HUES48 (cell line): ENCODE measurements at regions not wholly inside any gene's neighbourhood (a gene's known extent, or its start where the extent isn't known, plus 50 kb on each side); places are given as distances from the start of the nearest gene placed in this dataset.

Source experiments
- H3K27ac ChIP-seq: one replicate; pipeline ENCODE4 v1.7.0; 2013; ENCODE audit warnings: low read depth, low read length, inconsistent platforms
- H3K27me3 ChIP-seq: 2 replicates; pipeline ENCODE4 v1.6.1; 2013; ENCODE audit warnings: mild to moderate bottlenecking, low read length; ENCODE audit not compliant: control insufficient read depth, insufficient read depth
- H3K36me3 ChIP-seq: 2 replicates; pipeline ENCODE4 v1.6.1; 2013; ENCODE audit warnings: low read length; ENCODE audit not compliant: control insufficient read depth, insufficient read depth
- H3K4me1 ChIP-seq: 2 replicates; pipeline ENCODE4 v1.6.1; 2013; ENCODE audit warnings: mild to moderate bottlenecking, low read length; ENCODE audit not compliant: control insufficient read depth, insufficient read depth
- H3K4me3 ChIP-seq: 2 replicates; pipeline ENCODE4 v1.5.1; 2013; ENCODE audit warnings: mild to moderate bottlenecking, low read depth, low read length
- H3K9ac ChIP-seq: 2 replicates; pipeline ENCODE4 v1.6.1; 2013; ENCODE audit warnings: mild to moderate bottlenecking, low read depth, low read length, moderate library complexity
- H3K9me3 ChIP-seq: 2 replicates; pipeline ENCODE4 v1.6.1; 2013; ENCODE audit warnings: low read length; ENCODE audit not compliant: control insufficient read depth, insufficient read depth

GRCh38 chr12:5177731-5178130, 134.1 kb downstream of the KCNA5 start:
- H3K9me3 ChIP-seq = no peaks in the 10 kb centered on the region
- H3K27me3 ChIP-seq = no peaks in the 10 kb centered on the region
- H3K4me3 ChIP-seq = no peak overlapping the region
- H3K4me1 ChIP-seq = no peaks in the 10 kb centered on the region
- H3K27ac ChIP-seq = no peak overlapping the region
- no peaks in the 10 kb centered on the region for H3K36me3 ChIP-seq
- no peak overlapping the region for H3K9ac ChIP-seq

- no peak overlapping the region for H3K27ac ChIP-seq
- H3K36me3 ChIP-seq = no peaks in the 10 kb centered on the region
- H3K9me3 ChIP-seq = no peaks in the 10 kb centered on the region
- H3K4me1 ChIP-seq = no peaks in the 10 kb centered on the region
- no peak overlapping the region for H3K4me3 ChIP-seq
- no peak overlapping the region for H3K9ac ChIP-seq
- H3K27me3 ChIP-seq = no peaks in the 10 kb centered on the region
Observed at GRCh38 chr12:5178571-5178970, 134.9 kb downstream of the KCNA5 start.

DNA sequence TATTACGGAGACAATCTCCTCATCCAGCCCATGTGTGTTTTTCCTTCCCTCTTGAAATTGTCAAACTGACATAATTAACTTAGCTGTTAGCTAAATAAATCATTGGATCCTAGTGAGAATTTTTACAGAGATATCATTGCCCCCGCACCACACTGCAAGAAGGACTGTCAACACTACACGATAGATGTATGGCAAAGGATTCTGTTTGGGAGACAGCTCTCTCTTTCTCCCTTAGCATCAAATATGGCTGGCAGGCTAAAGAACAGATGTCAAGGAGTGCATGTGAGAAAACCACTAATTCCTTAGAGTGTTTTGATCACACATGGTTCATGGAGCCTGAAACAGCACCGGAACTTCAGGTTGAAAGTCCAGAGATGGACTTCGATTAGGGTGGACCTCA, 136.8 kb downstream of the KCNA5 start:
- no peak overlapping the region for H3K4me3 ChIP-seq
- H3K4me1 ChIP-seq = no peaks in the 10 kb centered on the region
- no peaks in the 10 kb centered on the region for H3K27me3 ChIP-seq
- H3K9me3 ChIP-seq = no peaks in the 10 kb centered on the region
- H3K36me3 ChIP-seq = no peaks in the 10 kb centered on the region
- no peak overlapping the region for H3K9ac ChIP-seq
- H3K27ac ChIP-seq = no peak overlapping the region

- Histone ChIP-seq H3K9ac (no peak overlapping the region), H3K4me3 (no peak overlapping the region), H3K27ac (no peak overlapping the region), H3K9me3 (no peaks in the 10 kb centered on the region), H3K27me3 (no peaks in the 10 kb centered on the region), H3K36me3 (no peaks in the 10 kb centered on the region), H3K4me1 (no peaks in the 10 kb centered on the region)
Observed at GRCh38 chr12:5184186-5184585, 140.5 kb downstream of the KCNA5 start.

DNA sequence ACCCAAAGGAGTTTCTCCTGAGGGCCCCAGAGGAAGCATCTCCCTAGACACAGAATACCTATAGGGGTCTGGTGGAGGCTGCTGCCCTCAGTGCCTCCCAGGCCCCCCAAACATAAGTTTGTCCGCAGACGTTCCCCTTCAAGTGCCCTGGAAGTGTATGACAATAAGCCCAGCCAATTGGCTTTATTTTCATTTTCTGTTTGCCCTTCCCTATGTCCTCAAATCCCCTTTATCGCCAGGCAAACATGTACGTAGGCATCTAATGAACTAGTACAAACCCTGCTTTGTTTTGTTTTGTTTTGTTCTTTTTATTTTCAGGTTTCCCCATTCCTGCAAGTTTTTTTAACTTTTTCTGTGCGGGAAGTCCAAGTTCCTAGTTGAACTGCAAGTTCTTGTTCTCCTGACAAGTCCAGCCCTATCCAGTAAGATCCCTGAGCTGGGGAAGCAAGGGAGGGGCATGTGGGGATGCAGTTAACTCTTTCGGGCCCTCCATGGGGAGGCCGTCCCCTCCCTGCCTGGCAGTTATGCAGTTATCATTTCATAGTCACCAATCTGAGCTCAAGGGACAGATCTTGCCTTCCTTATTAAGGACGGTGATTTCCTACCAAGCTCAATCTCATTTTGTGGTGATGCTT, 141.9 kb downstream of the KCNA5 start:
- H3K36me3 ChIP-seq = no peaks in the 10 kb centered on the region
- H3K9ac ChIP-seq = no peak overlapping the region
- no peak overlapping the region for H3K27ac ChIP-seq
- H3K4me3 ChIP-seq = no peak overlapping the region
- H3K9me3 ChIP-seq = no peaks in the 10 kb centered on the region
- H3K4me1 ChIP-seq = no peaks in the 10 kb centered on the region
- no peaks in the 10 kb centered on the region for H3K27me3 ChIP-seq

- no peaks in the 10 kb centered on the region for H3K9me3 ChIP-seq
Observed at GRCh38 chr12:5186715-5187114, 143.0 kb downstream of the KCNA5 start.

GRCh38 chr12:5187136-5187535, 143.5 kb downstream of the KCNA5 start:
- Histone ChIP-seq H3K4me1 (no peaks in the 10 kb centered on the region), H3K27me3 (no peaks in the 10 kb centered on the region)

More at GRCh38 chr12:5186715-5187114, 143.0 kb downstream of the KCNA5 start:
- no peak overlapping the region for H3K9ac ChIP-seq
- H3K4me1 ChIP-seq = no peaks in the 10 kb centered on the region
- no peaks in the 10 kb centered on the region for H3K36me3 ChIP-seq
- H3K4me3 ChIP-seq = no peak overlapping the region
- no peaks in the 10 kb centered on the region for H3K27me3 ChIP-seq
- H3K27ac ChIP-seq = no peak overlapping the region

GRCh38 chr12:5188472-5188871, 144.8 kb downstream of the KCNA5 start:
- Histone ChIP-seq H3K9ac (no peak overlapping the region), H3K4me1 (no peaks in the 10 kb centered on the region), H3K9me3 (no peaks in the 10 kb centered on the region), H3K4me3 (no peak overlapping the region), H3K36me3 (no peaks in the 10 kb centered on the region), H3K27me3 (no peaks in the 10 kb centered on the region), H3K27ac (no peak overlapping the region)

More at GRCh38 chr12:5187136-5187535, 143.5 kb downstream of the KCNA5 start:
- Histone ChIP-seq H3K4me3 (no peak overlapping the region), H3K27ac (no peak overlapping the region), H3K9me3 (no peaks in the 10 kb centered on the region), H3K36me3 (no peaks in the 10 kb centered on the region), H3K9ac (no peak overlapping the region)

- no peak overlapping the region for H3K9ac ChIP-seq
Observed at GRCh38 chr12:5189173-5189572, 145.5 kb downstream of the KCNA5 start.

GRCh38 chr12:5191803-5192538, 148.3 kb downstream of the KCNA5 start:
- Histone ChIP-seq H3K27ac (no peak overlapping the region), H3K4me1 (no peaks in the 10 kb centered on the region), H3K9ac (no peak overlapping the region), H3K9me3 (no peaks in the 10 kb centered on the region), H3K36me3 (no peaks in the 10 kb centered on the region), H3K4me3 (no peak overlapping the region), H3K27me3 (no peaks in the 10 kb centered on the region)

More at GRCh38 chr12:5189173-5189572, 145.5 kb downstream of the KCNA5 start:
- H3K27me3 ChIP-seq = no peaks in the 10 kb centered on the region
- no peak overlapping the region for H3K4me3 ChIP-seq
- no peaks in the 10 kb centered on the region for H3K9me3 ChIP-seq
- no peak overlapping the region for H3K27ac ChIP-seq
- no peaks in the 10 kb centered on the region for H3K4me1 ChIP-seq
- no peaks in the 10 kb centered on the region for H3K36me3 ChIP-seq

- Histone ChIP-seq H3K27ac (no peak overlapping the region), H3K9ac (no peak overlapping the region), H3K9me3 (no peaks in the 10 kb centered on the region), H3K4me1 (no peaks in the 10 kb centered on the region), H3K4me3 (no peak overlapping the region), H3K27me3 (no peaks in the 10 kb centered on the region), H3K36me3 (no peaks in the 10 kb centered on the region)
Observed at GRCh38 chr12:5192726-5193125, 149.0 kb downstream of the KCNA5 start.
